Peyer's patch (tissue), 4 donors: ENCODE measurements at regions not wholly inside any gene's neighbourhood (a gene's known extent, or its start where the extent isn't known, plus 50 kb on each side); places are given as distances from the start of the nearest gene placed in this dataset.

Experiments used
- DNase-seq, 3 donors: peaks; one replicate each; pipeline ENCODE4 v3.0.0-alpha.2; 2017 to 2019
- H3K27ac ChIP-seq, 4 donors: fragments of 200-600 bp; sonication (generic); one replicate each; pipeline ENCODE4 v1.5.1; 2016 to 2019
- H3K27me3 ChIP-seq, 2 donors: fragments of 200-600 bp; sonication (generic); one replicate each; pipeline ENCODE4 v1.5.1; 2019
- H3K36me3 ChIP-seq, 3 donors: fragments of 200-600 bp; sonication (generic); one replicate each; pipeline ENCODE4 v1.5.1; 2016 to 2019
- H3K4me1 ChIP-seq, 4 donors: fragments of 200-600 bp; sonication (generic); one replicate each; pipeline ENCODE4 v1.5.1; 2016 to 2019
- H3K4me3 ChIP-seq, 4 donors: fragments of 200-600 bp; sonication (generic); 1 replicate in 3 of 4; 2 replicates in 1 of 4; pipeline ENCODE4 v1.5.1; 2016 to 2019; ENCODE audit warnings: mild to moderate bottlenecking in 1 of 4
- H3K9me3 ChIP-seq, 4 donors: fragments of 200-600 bp; sonication (generic); one replicate each; pipeline ENCODE4 v1.5.1; 2016 to 2019; ENCODE audit warnings: mild to moderate bottlenecking in 1 of 4
- CTCF ChIP-seq, 6 experiments: fragments of 450-650 bp in 4 of 6; fragments of 200-600 bp in 2 of 6; sonication (generic) in 1 of 6; IDR thresholded peaks; one replicate each; pipeline ENCODE4 v1.5.1; 2017 to 2019; ENCODE audit warnings: antibody characterized with exemption in 6 of 6, mild to moderate bottlenecking in 3 of 6, moderate library complexity in 1 of 6
- POLR2A ChIP-seq, 2 donors: fragments of 450-650 bp; IDR thresholded peaks; one replicate each; pipeline ENCODE4 v1.5.1; 2017; ENCODE audit warnings: antibody characterized with exemption in 2 of 2, mild to moderate bottlenecking in 2 of 2, moderate library complexity in 2 of 2

DNA sequence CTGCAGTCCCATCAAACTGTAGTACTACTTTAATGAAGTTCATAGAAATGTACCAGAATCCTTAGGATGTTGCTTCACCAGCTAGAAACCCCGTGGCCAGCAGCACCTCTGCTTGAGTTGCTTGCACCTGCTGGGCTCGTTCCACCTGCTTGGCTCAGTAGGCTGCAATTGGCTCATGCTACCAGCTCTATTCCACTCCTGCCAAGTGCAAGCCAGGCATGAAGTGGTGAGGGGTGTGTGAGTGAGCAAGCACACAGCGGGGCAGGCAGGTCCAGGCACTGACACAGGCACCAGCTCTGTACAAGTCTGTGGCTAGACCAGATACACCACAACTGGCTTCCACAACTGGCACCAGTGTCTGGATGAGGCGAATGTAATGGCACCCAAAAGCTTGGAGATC, 209.9 kb downstream of the AMY1C start:
- DNase-seq: no peak
- Histone ChIP-seq H3K4me3 (no peak overlapping the region), H3K4me1 (no peaks in the 10 kb centered on the region), H3K27me3 (no peaks in the 10 kb centered on the region), H3K36me3 (no peaks in the 10 kb centered on the region), H3K9me3 (no peaks in the 10 kb centered on the region), H3K27ac (no peak overlapping the region)
- TF ChIP-seq POLR2A (IDR thresholded peaks at IDR 0.05) (no peak), CTCF (IDR thresholded peaks at IDR 0.05) (no peak)

DNA sequence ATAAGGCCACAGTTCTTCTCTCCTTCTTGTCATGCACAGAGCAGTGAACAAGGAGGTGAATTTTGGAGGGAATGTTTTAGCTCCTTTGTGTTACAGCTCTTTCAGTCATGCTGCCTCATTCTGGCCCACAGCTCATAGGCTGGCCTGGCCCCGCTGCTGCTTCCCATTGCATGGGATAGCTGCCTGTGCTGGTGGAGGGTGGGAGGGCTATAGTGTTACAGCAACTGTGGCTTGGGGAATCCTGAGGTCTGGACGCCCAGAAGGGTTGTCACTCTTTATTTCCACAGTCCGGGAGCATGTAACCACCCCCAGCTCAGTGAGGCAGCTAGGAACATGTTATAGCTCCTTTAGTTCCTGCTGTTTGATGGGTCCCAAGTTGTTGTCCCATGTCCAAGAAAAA, 210.3 kb downstream of the AMY1C start:
- no peak overlapping the region for H3K27ac ChIP-seq
- DNase-seq: no peak
- H3K4me3 ChIP-seq: no peak overlapping the region
- no peaks in the 10 kb centered on the region for H3K9me3 ChIP-seq
- TF ChIP-seq POLR2A (IDR thresholded peaks at IDR 0.05): no peak
- TF ChIP-seq CTCF (IDR thresholded peaks at IDR 0.05): no peak
- no peaks in the 10 kb centered on the region for H3K4me1 ChIP-seq
- H3K36me3 ChIP-seq: no peaks in the 10 kb centered on the region
- no peaks in the 10 kb centered on the region for H3K27me3 ChIP-seq

- Histone ChIP-seq H3K27ac (no peak overlapping the region), H3K9me3 (no peaks in the 10 kb centered on the region), H3K27me3 (no peaks in the 10 kb centered on the region), H3K4me1 (no peaks in the 10 kb centered on the region), H3K4me3 (no peak overlapping the region), H3K36me3 (no peaks in the 10 kb centered on the region)
- TF ChIP-seq CTCF (IDR thresholded peaks at IDR 0.05) (no peak), POLR2A (IDR thresholded peaks at IDR 0.05) (no peak)
- no peak for DNase-seq
Measured at GRCh38 chr1:103960710-103961109, 211.0 kb downstream of the AMY1C start.

GRCh38 chr1:103986792-103987191, 237.1 kb downstream of the AMY1C start:
- H3K27me3 ChIP-seq: no peaks in the 10 kb centered on the region
- TF ChIP-seq POLR2A (IDR thresholded peaks at IDR 0.05) (no peak), CTCF (IDR thresholded peaks at IDR 0.05) (no peak)
- no peak overlapping the region for H3K27ac ChIP-seq
- H3K4me3 ChIP-seq: no peak overlapping the region
- H3K4me1 ChIP-seq: no peaks in the 10 kb centered on the region
- no peak for DNase-seq
- H3K9me3 ChIP-seq: no peaks in the 10 kb centered on the region
- H3K36me3 ChIP-seq: no peaks in the 10 kb centered on the region

DNA sequence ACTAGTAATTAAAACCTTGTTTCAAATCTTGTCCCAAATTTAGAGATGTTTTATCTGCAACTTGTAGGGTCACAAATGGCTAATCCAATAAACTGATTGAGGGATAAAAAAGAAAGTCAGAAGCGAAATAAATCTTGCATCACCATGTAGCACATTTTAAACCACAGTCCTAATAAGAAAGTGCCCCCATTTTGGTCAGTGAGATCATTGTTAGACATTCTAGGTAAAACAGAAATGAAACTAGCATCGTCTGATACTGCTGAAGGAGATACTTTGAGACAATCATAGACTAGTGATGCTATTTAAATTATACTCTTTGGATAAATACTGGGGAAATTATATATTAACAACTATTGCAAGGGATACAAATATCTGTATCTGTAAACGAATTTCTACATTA, 247.9 kb downstream of the AMY1C start:
- no peaks in the 10 kb centered on the region for H3K36me3 ChIP-seq
- no peaks in the 10 kb centered on the region for H3K27me3 ChIP-seq
- no peak for TF ChIP-seq CTCF (IDR thresholded peaks at IDR 0.05)
- no peak for TF ChIP-seq POLR2A (IDR thresholded peaks at IDR 0.05)
- H3K4me3 ChIP-seq: no peak overlapping the region
- no peaks in the 10 kb centered on the region for H3K4me1 ChIP-seq
- H3K9me3 ChIP-seq: no peaks in the 10 kb centered on the region
- no peak for DNase-seq
- no peak overlapping the region for H3K27ac ChIP-seq

GRCh38 chr1:104018922-104019674, 269.4 kb downstream of the AMY1C start:
- no peak overlapping the region for H3K4me3 ChIP-seq
- DNase-seq: no peak
- H3K27me3 ChIP-seq: no peaks in the 10 kb centered on the region
- H3K4me1 ChIP-seq: no peaks in the 10 kb centered on the region
- no peaks in the 10 kb centered on the region for H3K36me3 ChIP-seq
- no peaks in the 10 kb centered on the region for H3K9me3 ChIP-seq
- TF ChIP-seq POLR2A (IDR thresholded peaks at IDR 0.05): no peak
- no peak for TF ChIP-seq CTCF (IDR thresholded peaks at IDR 0.05)
- H3K27ac ChIP-seq: no peak overlapping the region
